COLO829 (cell line): ENCODE measurements at regions not wholly inside any gene's neighbourhood (a gene's known extent, or its start where the extent isn't known, plus 50 kb on each side); places are given as distances from the start of the nearest gene placed in this dataset.

ENCODE experiments used
- DNase-seq: peaks from one replicate; pipeline ENCODE4 v3.0.0; 2012; ENCODE audit warnings: low spot score

DNA sequence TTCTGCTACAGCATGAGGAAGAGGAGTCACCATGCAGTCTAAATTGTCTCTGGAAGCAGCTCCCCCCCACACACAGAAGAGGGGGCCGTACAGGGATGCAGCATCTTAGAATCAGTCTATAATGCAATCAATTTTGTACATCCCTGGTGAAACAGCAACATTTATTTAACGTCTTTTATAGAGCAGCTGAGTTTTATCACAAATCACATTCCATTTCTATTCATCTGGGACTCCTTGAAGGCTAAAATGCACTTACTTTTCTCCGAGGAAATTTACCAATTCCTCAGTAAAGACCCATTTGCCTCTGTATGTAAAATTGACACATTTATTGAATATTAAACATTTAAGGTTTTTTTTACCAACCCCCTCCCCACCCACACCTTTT lies 193.9 kb downstream of the PHETA1 start:
- no peak for DNase-seq

DNA sequence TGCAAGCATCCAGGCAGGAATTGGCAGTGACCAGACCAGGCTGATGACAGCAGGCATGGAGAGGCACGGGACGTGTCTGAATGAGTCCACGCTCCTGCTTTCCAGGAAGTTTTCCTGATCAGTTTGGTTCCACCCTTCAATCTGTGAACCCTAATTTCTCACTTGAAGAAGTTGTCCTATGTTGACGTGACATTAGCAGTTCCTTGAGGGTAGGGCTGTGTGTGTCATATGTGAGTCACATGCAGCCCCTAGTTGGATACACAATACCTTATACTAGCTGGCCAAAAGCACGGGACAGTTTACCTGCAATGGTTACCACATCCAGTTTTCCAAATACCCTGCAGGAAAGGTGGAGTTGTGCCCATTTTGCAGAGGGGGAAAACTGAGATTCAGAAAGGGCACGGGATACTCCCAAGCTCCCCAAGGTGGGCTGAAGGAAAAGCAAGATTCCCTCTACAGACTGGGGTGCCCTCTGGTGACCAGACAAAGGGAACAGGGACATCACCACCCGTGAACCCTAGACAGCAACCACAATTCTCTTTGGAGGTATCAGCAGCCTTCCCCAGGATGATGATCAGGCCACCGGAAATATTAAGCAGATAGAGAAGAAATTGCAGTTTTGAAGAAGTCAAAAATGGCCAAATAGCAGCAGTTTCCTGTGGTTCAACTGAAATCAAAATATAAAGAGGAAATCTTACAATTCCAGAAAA lies 194.5 kb downstream of the PHETA1 start:
- DNase-seq: no peak

DNA sequence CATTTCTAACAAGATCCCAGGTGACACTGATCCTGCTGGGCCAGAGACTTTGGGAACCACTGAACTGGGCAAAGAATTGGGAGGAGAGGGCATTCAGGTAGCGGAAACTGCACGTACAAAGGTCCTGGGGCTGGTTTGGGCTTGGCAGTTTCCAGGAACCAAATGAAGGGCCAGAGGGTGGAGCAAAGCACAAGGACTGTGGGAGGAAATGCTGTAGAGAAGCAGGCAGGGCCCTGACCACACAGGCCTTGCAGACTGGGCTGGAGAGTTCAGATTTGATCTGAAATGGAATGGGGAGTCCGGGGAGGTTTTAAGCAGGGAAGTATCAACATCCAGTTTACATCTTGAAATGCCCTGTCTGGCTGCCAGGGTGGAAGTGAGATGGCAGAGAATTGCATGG lies 195.1 kb downstream of the PHETA1 start:
- no peak for DNase-seq

DNA sequence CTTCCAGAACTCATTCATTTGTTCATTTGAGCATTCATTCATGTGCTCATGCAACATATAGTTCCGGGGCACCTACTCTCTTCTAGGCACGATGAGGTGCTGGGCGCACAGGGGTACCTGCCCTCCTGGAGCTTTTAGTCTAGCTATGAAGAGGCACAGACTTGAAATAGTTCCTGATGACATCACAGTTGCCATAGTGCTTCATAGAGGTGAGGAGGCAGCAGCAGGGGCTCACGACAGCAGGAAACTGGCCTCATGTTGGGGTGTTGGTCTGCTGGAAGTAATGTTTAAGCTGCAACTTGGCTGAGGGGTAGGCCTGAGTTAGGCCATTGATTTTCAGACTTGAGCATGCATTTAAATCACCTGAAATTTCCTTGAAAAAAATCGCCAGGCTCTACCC lies 195.5 kb downstream of the PHETA1 start:
- no peak for DNase-seq

DNA sequence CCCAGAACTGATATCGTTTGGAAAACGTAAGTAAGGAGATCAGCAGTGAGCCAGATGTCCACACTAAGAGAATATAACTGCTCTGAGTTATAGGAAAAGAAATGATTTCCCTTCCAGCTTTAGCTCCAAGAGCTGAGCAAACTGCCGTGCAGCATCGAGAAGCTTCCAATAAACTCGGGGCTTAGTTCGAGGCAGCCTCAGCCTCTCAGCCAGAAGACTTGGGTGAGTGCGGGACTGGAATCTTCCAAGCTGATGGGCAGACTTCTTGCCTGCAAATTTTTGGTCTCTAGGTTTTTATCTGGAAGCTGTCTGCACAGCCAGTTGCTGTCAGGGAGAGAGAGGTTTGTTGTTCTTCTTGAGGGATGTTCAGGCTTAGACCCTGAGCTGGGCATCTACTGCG lies 196.1 kb downstream of the PHETA1 start:
- no peak for DNase-seq

DNA sequence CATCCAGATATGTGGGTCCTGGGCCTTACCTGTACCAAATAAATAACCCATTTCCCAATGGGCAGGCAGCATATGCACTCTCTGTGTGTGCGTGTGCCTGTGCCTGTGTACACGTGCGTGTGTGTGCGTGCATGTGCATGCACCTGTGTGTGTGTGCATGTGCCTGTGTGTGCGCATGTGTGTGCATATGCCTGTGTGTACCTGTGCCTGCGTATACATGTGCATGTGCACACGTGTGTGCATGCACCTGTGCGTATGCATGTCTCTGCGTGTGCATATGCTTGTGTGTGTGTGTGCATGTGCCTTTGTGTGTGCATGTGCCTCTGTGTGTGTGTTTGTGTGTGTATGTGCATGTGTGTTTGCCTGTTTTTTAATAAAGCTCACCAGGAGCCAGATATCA lies 197.1 kb downstream of the PHETA1 start:
- no peak for DNase-seq

DNA sequence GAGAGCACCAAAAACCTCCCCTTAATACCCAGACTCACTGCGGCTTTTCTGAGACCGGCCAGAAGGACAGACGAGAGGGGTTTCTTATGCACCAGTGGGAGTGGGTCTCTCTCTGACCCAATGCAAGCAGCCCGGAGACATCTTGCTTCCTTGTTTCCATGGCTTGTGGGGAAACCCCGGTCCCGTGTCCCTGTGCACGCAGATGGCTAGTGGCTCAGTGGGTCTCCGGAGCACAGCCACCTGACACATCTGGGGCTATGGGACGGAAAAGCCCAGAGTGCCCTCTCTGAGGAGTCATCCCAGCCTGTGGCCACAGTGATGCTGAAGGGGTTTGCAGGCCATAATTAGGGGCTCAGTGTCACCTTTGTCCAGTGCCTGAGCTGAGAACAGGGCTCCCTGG lies 197.6 kb downstream of the PHETA1 start:
- DNase-seq: no peak

DNA sequence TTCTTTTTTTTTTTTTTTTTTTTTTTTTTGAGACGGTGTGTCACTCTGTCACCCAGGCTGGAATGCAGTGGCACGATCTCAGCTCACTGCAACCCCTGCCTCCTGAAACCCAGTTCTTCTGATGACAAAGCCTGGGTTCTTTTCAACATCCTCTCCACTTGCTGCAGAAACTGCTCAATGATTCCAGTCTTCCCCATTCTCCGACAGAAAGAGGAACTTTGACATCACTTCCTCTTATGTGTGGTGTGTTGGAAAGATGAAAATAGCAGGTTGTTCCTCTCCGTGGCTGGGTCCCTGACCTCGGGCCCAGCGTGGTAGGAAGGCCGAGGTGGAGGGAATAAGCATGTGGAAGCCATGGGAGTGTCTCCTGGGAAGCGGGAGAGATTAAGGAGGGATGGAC lies 198.4 kb downstream of the PHETA1 start:
- DNase-seq: no peak

DNA sequence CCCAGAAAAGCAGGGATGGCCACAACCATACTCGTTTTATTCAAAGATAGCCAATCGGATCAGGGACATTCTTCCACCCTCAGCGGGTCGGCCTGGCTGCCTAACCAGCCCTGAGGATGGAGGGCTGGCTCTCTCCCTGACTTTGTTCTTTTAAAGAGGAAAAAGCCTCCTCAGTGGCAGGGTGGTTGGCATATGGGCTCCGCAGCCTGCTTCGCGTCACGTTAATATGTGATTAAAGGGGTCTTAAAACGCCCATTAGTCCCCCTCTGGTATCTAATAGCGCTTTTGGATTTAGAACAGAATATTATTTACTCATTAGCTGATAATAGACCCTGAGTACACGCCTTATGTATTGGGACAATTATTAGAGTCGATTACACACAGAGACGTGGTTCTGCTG lies 199.4 kb downstream of the PHETA1 start:
- DNase-seq: no peak

DNA sequence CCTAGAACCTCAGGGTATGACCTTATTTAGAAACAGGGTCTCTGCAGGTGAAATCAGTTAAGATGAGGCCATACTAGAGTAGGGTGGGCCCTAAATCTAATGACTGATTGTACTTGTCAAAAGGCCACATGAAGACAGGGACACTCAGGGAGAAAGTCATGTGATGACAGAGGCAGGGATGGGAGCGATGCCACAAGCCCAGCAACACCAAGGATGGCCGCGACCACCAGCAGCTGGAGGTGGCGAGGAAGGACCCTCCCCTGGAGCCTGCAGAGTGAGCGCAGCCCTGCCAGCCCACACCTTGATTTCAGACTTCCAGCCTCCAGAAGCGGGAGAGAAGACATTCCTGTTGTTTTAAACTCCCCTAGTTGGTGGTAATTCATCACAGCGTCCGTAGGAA lies 199.9 kb downstream of the PHETA1 start:
- no peak for DNase-seq

DNA sequence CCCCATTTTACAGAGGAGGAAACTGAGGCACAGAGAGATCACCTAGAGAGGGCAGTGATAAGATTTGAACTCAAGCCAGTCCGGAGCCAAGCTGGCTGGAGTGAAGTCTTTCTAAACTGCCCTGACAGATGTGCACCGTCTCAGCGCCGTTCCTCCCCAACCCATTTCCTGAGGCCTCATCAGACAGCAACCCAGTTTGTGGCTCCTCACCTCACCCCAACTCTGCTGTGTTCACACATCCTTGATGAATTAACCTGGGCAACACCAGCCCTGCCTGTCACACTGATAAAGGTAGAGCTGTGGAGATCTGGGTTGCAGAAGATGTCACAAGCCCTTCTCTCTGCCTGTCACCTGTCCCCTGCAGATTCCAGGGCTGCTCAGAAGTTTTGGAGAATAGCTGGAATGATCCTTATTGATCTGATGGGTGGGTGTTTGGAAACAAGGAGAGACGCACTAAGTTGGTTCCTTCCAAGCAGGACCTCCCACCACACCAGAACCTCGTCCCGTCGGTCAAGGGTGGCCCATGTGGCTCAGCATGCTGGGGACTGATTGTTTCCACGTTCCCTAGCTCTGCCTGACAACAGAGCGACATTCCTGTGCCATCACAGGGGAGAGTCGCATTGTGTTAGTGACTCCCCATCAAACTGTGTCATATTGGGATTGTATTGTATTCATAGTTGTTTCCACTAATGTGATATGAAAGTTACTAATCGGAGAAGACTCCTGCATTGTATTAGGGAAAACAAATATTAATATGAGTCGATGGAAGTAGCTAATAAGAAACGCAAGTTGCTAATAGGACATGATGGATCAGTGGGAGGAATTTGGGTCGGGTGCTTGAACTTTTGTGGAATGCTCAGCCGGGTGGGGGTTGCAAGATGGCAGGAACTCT lies 200.6 kb downstream of the PHETA1 start:
- no peak for DNase-seq

DNA sequence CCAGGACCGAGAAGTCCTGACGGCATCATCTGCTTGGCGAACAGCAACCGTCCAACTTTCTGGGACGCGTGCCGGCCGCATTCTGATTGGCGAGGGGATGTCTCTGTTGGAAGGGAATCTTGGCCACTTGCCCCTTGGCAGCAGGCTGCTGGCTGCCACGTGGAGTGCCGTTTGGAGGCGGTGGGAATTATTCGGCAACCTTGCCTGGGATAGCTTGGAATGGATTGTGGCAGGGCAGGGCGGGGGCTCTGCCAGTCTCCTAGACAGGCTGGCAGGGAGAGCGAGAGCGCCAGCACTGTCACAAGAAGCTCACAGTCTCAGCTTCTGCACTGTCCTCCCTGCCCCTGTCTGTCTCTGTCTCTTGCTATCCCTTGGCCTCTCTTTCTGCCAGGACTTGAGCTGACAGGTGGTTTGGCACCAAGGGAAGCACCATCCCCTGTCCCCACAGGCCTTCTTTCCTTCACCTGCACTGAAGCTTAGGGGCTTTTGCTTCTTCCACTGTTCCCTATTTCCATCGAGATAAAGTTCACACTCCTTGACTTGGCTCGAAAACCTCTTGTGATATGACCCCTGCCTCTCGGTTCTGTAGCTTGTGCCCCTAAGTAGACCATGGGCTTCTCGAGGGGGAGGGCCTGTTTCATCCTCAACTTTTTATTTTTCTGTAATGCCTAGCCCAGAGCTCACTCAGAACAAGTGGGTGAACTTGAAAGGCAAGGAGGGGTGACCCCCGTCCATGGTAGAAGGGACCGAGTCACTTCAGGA lies 201.9 kb downstream of the PHETA1 start:
- DNase-seq: no peak

DNA sequence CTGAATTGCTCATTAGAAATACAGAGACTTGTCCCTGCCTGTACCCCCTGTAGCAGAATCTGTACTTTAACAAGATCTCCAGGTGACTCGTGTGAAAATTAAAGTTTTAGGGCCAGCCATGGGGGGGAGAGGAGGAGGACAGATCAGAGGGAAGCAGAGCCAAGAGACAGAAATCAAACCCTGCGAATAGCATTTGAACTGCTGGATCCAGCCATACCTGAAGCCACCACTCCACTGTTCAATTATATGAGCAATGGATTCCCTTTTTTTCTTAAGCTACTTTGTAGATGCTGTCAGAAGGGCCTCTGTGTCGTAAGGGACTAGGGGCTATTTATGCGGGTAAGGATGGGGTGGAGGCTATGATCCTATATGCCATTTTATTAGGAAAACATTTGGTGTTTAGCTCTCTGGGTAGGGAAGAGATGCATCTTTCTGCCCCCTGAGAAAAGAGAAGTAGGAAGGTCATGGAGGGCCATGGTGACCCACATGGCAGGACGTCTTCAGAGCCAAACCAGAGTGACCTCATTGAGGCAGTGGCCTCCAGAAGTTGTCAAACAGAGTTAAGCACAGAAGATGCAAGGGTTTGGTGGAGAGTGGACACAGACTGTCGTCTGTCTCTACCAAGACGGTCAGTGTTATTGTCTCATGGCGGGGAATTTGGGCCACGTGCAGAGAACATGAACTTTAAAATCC lies 203.9 kb downstream of the PHETA1 start:
- no peak for DNase-seq

DNA sequence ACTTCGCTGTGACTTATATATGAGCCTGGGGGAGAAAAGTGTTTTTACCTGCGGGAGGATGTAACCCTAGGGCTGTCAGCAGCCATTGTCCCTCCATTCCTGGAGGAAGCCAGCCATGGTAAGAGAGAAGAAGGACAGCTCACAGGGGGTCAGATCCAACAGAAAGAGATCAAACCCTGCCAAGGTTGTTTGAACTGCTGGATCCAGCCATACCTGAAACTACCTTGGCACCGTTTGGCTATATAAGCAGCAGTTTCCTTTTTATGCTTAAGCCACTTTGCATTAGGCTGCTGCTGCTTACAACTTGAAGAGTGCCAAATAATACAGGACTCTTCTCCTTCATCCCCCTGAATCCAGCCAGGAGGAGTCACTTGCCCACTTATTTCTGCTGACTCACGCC lies 205.5 kb downstream of the PHETA1 start:
- DNase-seq: no peak

DNA sequence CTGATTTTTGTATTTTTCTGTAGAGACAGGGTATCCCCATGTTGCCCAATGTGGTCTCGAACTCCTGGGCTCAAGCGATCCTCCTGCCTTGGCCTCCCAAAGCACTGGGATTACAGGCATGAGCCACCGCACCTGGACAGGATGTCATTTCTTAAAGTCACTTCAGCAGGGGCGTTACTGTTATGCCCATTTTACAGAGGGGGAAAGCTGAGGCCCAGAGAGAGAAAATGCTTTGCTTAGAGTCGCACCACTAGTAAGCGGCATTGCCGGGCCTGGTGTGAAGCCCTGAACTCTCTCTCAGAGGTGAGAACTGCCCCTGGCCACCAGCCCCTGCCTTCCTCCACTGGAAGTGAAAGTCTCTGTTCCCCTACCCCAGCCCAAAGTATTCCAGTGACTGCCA lies 207.0 kb downstream of the PHETA1 start:
- no peak for DNase-seq

DNA sequence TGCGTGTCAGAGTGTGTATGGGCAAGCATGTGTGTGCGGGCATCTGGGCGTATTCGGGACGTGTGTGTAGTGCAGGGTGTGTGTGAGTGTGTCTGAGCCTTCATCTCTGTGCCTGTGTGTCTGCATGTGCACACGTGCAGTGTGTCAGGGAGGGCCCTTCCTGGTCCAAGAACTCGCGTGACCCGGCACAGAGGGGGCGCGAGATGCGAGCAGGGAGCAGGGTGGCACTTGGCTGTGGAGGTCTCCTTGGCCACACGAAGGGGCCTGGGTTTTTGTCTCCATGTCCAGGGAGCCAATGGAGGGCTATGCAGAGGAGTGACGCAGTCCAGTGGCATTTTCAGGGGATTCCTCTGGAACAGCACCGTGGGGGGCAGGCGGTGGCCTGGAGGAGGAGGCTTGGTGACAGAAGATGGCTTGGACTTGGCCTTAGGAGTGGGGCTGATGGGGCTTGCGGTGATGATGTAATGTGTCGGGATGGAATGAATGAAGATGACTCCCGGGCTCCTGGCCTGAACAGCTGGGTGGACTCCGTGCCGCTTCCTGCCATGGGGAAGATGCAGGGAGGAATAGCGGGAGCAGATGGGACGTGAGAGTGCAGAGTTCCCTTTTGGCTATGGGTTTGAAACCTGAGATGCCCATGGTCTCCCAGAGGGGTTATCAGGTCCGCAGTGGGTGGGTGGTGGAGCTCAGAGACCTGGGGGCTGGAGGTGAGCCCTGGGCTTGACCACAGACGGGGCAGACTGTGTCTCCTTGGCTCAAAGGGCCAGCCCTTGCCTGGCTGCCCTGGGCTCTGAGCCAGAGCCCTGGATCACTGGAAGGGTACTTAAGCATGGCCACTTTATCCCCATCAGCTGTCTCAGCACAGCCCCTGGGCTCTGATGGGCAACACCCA lies 208.3 kb downstream of the PHETA1 start:
- DNase-seq: no peak

DNA sequence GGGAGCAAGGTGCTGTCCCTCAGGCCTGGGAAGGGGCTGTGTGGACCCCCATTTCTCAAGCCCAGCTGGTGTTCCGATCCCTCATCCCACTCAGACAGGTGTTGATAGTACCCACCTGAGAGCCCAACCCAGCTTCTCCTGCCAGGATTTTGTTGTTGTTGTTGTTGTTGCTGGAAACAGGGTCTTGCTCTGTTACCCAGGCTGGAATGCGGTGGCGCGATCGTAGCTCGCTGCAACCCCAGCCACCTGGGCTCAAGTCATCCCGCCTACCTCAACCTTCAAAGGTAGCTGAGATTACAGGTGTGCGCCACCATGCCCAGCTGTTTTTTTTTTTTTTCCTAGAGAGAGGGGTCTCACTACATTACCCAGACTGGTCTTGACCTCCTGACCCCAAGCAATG lies 209.9 kb downstream of the PHETA1 start:
- DNase-seq: no peak

DNA sequence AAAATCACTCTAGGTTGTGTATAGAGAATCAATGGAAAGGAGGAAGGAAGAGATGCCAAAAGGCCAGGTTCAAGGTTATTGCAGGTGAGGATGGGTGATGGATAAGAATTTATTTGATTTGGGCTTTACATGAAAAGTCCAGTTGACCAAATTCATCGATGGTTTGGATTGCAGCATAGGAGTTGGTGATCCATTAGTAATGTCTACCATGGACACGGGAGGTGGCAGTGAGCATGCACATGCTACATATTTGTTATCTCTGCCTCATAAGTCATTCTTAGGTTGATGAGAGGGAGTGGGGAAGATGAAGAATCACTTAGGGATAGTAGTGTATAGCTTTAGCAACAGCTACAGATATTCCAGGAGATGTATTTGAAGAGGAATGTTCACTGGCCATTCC lies 211.4 kb downstream of the PHETA1 start:
- no peak for DNase-seq

DNA sequence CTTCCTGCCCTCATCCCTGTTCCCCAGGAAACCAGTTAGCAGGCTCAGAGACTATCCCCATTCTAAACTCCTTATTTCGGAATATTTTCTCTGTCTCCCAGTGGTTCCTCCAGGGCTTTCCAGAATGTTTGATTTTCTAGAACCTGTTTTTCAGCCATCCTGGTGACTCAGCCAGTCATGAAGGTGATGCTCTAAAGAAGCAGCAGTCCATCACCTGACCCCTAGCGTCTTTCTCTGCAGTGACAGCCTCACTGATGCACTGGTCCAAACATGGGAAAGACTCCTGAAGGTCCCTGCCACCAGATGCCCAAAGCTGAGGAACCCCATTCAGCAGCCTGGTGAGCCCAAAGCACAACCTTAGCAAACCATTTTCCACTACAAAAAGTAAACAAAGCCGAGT lies 212.6 kb downstream of the PHETA1 start:
- DNase-seq: no peak

DNA sequence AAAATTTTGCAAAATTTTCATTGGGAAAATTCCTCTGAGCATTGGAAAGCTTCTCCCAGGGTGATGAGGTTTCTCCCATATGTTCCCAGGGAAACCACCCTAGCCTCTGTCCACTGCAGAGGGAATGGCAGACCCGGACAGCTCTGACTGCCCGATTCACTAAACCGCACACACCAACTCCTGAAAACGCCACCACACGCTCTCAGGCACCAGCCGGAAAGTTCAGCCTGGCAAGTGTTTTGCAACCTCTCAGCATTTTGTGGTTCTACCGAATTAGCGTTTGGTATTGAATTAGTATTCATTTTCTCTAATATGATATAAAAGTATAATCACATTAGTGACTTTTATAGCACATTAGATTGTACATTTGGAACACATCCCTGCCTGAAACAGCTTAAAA lies 213.4 kb downstream of the PHETA1 start:
- DNase-seq: no peak

DNA sequence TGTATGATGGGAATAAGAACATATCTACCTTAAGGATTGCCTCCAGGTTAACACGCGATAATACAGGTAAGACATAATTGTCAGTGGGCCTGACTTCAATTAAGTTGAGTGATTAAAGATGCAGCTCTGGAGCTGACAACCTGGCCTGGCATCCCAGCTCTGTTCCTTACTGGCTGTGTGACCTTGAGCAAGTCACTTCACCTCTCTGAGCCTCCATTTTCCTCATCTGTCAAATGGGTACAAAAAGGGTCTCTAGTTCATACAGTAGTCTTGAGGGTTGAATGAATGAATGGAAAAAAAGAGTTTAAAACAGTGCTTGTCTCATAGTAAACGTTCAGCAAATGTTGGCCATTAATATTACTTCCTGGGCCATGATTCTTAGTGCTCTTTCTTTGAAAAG lies 213.9 kb downstream of the PHETA1 start:
- DNase-seq: no peak
